ENCODE measurements at regions not wholly inside any gene's neighbourhood (a gene's known extent, or its start where the extent isn't known, plus 50 kb on each side); places are given as distances from the start of the nearest gene placed in this dataset.

GRCh38 chr4:30283336-30283735, 436.8 kb upstream of the PCDH7 start:
- TF ChIP-seq CTCF (IDR thresholded peaks at IDR 0.05) (no peak), POLR2A (IDR thresholded peaks at IDR 0.05) (no peak)
